ENCODE measurements at regions not wholly inside any gene's neighbourhood (a gene's known extent, or its start where the extent isn't known, plus 50 kb on each side); places are given as distances from the start of the nearest gene placed in this dataset.

GRCh38 chr2:66050392-66050791 lies 384.5 kb upstream of the MEIS1 start:
- no peaks in the 10 kb centered on the region for H3K4me1 Mint-ChIP-seq (ENCODE audit: low read depth)
- DNase-seq, result no peak
- no peaks in the 10 kb centered on the region for H3K27me3 Mint-ChIP-seq
- H3K36me3 Mint-ChIP-seq (ENCODE audit: low read depth), result no peaks in the 10 kb centered on the region
- no peak overlapping the region for H3K27ac Mint-ChIP-seq
- H3K9me3 Mint-ChIP-seq, result no peaks in the 10 kb centered on the region
- no peak overlapping the region for H3K4me3 Mint-ChIP-seq

- no peak for DNase-seq
- no peaks in the 10 kb centered on the region for H3K9me3 Mint-ChIP-seq
- no peak overlapping the region for H3K27ac Mint-ChIP-seq
- H3K4me3 Mint-ChIP-seq, result no peak overlapping the region
- H3K36me3 Mint-ChIP-seq (ENCODE audit: low read depth), result no peaks in the 10 kb centered on the region
- no peaks in the 10 kb centered on the region for H3K27me3 Mint-ChIP-seq
- H3K4me1 Mint-ChIP-seq (ENCODE audit: low read depth), result no peaks in the 10 kb centered on the region
Measured at GRCh38 chr2:66048667-66049066, 386.3 kb upstream of the MEIS1 start.

GRCh38 chr2:66041902-66042657 lies 392.8 kb upstream of the MEIS1 start:
- Mint-ChIP-seq H3K4me1 (ENCODE audit: low read depth) (no peaks in the 10 kb centered on the region), H3K9me3 (peaks cover 3% of the 10 kb centered on the region), H3K27me3 (no peaks in the 10 kb centered on the region), H3K36me3 (ENCODE audit: low read depth) (no peaks in the 10 kb centered on the region), H3K4me3 (no peak overlapping the region), H3K27ac (no peak overlapping the region)
- no peak for DNase-seq

- Mint-ChIP-seq H3K4me3 (no peak overlapping the region), H3K36me3 (ENCODE audit: low read depth) (no peaks in the 10 kb centered on the region), H3K4me1 (ENCODE audit: low read depth) (no peaks in the 10 kb centered on the region), H3K9me3 (no peaks in the 10 kb centered on the region), H3K27ac (no peak overlapping the region), H3K27me3 (no peaks in the 10 kb centered on the region)
- DNase-seq, result no peak
Measured at GRCh38 chr2:66036948-66037347, 398.0 kb upstream of the MEIS1 start.

- no peak overlapping the region for H3K27ac Mint-ChIP-seq
- no peak overlapping the region for H3K4me3 Mint-ChIP-seq
- no peaks in the 10 kb centered on the region for H3K27me3 Mint-ChIP-seq
- H3K9me3 Mint-ChIP-seq, result no peaks in the 10 kb centered on the region
- no peaks in the 10 kb centered on the region for H3K4me1 Mint-ChIP-seq (ENCODE audit: low read depth)
- H3K36me3 Mint-ChIP-seq (ENCODE audit: low read depth), result no peaks in the 10 kb centered on the region
- DNase-seq, result no peak
Measured at GRCh38 chr2:66034467-66034866, 400.5 kb upstream of the MEIS1 start.

- Mint-ChIP-seq H3K4me1 (ENCODE audit: low read depth) (no peaks in the 10 kb centered on the region), H3K9me3 (no peaks in the 10 kb centered on the region), H3K27me3 (no peaks in the 10 kb centered on the region), H3K4me3 (no peak overlapping the region), H3K27ac (no peak overlapping the region), H3K36me3 (ENCODE audit: low read depth) (no peaks in the 10 kb centered on the region)
- DNase-seq, result no peak
Measured at GRCh38 chr2:66032226-66032775, 402.6 kb upstream of the MEIS1 start.

- no peaks in the 10 kb centered on the region for H3K27me3 Mint-ChIP-seq
- no peak overlapping the region for H3K4me3 Mint-ChIP-seq
- H3K36me3 Mint-ChIP-seq (ENCODE audit: low read depth), result no peaks in the 10 kb centered on the region
- no peaks in the 10 kb centered on the region for H3K4me1 Mint-ChIP-seq (ENCODE audit: low read depth)
- H3K9me3 Mint-ChIP-seq, result no peaks in the 10 kb centered on the region
- no peak for DNase-seq
- no peak overlapping the region for H3K27ac Mint-ChIP-seq
Measured at GRCh38 chr2:66031236-66031635, 403.7 kb upstream of the MEIS1 start.

- Mint-ChIP-seq H3K4me1 (ENCODE audit: low read depth) (no peaks in the 10 kb centered on the region), H3K27ac (no peak overlapping the region), H3K36me3 (ENCODE audit: low read depth) (no peaks in the 10 kb centered on the region), H3K9me3 (no peaks in the 10 kb centered on the region), H3K4me3 (no peak overlapping the region), H3K27me3 (no peaks in the 10 kb centered on the region)
- DNase-seq, result no peak
Measured at GRCh38 chr2:66030553-66030952, 404.4 kb upstream of the MEIS1 start.

GRCh38 chr2:66024391-66024790 lies 410.5 kb upstream of the MEIS1 start:
- Mint-ChIP-seq H3K27me3 (no peaks in the 10 kb centered on the region), H3K36me3 (ENCODE audit: low read depth) (no peaks in the 10 kb centered on the region), H3K4me3 (no peak overlapping the region), H3K27ac (no peak overlapping the region), H3K4me1 (ENCODE audit: low read depth) (no peaks in the 10 kb centered on the region), H3K9me3 (no peaks in the 10 kb centered on the region)
- DNase-seq, result no peak

- Mint-ChIP-seq H3K27ac (no peak overlapping the region), H3K4me1 (ENCODE audit: low read depth) (no peaks in the 10 kb centered on the region), H3K27me3 (no peaks in the 10 kb centered on the region), H3K4me3 (no peak overlapping the region), H3K9me3 (no peaks in the 10 kb centered on the region), H3K36me3 (ENCODE audit: low read depth) (no peaks in the 10 kb centered on the region)
- no peak for DNase-seq
Measured at GRCh38 chr2:66021296-66021695, 413.6 kb upstream of the MEIS1 start.

- H3K27me3 Mint-ChIP-seq, result no peaks in the 10 kb centered on the region
- no peaks in the 10 kb centered on the region for H3K4me1 Mint-ChIP-seq (ENCODE audit: low read depth)
- H3K9me3 Mint-ChIP-seq, result no peaks in the 10 kb centered on the region
- H3K36me3 Mint-ChIP-seq (ENCODE audit: low read depth), result no peaks in the 10 kb centered on the region
- no peak for DNase-seq
- H3K4me3 Mint-ChIP-seq, result no peak overlapping the region
- no peak overlapping the region for H3K27ac Mint-ChIP-seq
Measured at GRCh38 chr2:66017763-66018162, 417.2 kb upstream of the MEIS1 start.

- Mint-ChIP-seq H3K4me3 (no peak overlapping the region), H3K27me3 (no peaks in the 10 kb centered on the region), H3K27ac (no peak overlapping the region), H3K9me3 (peaks cover 2% of the 10 kb centered on the region), H3K4me1 (ENCODE audit: low read depth) (no peaks in the 10 kb centered on the region), H3K36me3 (ENCODE audit: low read depth) (no peaks in the 10 kb centered on the region)
- DNase-seq, result no peak
Measured at GRCh38 chr2:66014450-66014849, 420.5 kb upstream of the MEIS1 start.

GRCh38 chr2:66013456-66013855 lies 421.5 kb upstream of the MEIS1 start:
- DNase-seq, result no peak
- Mint-ChIP-seq H3K27me3 (no peaks in the 10 kb centered on the region), H3K9me3 (peaks cover 2% of the 10 kb centered on the region), H3K36me3 (ENCODE audit: low read depth) (no peaks in the 10 kb centered on the region), H3K27ac (no peak overlapping the region), H3K4me3 (no peak overlapping the region), H3K4me1 (ENCODE audit: low read depth) (no peaks in the 10 kb centered on the region)

- Mint-ChIP-seq H3K27me3 (no peaks in the 10 kb centered on the region), H3K4me1 (ENCODE audit: low read depth) (no peaks in the 10 kb centered on the region), H3K9me3 (no peaks in the 10 kb centered on the region), H3K27ac (no peak overlapping the region), H3K36me3 (ENCODE audit: low read depth) (no peaks in the 10 kb centered on the region), H3K4me3 (no peak overlapping the region)
- DNase-seq, result no peak
Measured at GRCh38 chr2:66003931-66004330, 431.0 kb upstream of the MEIS1 start.

GRCh38 chr2:66001538-66001937 lies 433.4 kb upstream of the MEIS1 start:
- Mint-ChIP-seq H3K4me1 (ENCODE audit: low read depth) (no peaks in the 10 kb centered on the region), H3K9me3 (no peaks in the 10 kb centered on the region), H3K27ac (no peak overlapping the region), H3K36me3 (ENCODE audit: low read depth) (no peaks in the 10 kb centered on the region), H3K27me3 (no peaks in the 10 kb centered on the region), H3K4me3 (no peak overlapping the region)
- DNase-seq, result no peak

GRCh38 chr2:66000901-66001300 lies 434.0 kb upstream of the MEIS1 start:
- H3K4me1 Mint-ChIP-seq (ENCODE audit: low read depth), result no peaks in the 10 kb centered on the region

More at GRCh38 chr2:66000901-66001300, 434.0 kb upstream of the MEIS1 start:
- Mint-ChIP-seq H3K4me3 (no peak overlapping the region), H3K27me3 (no peaks in the 10 kb centered on the region), H3K27ac (no peak overlapping the region), H3K36me3 (ENCODE audit: low read depth) (no peaks in the 10 kb centered on the region), H3K9me3 (no peaks in the 10 kb centered on the region)
- DNase-seq, result no peak

All from activated T-cell treated with anti-CD3 and anti-CD28 coated beads, Interleukin-2, amount 50 U/mL, for 24 hours (primary cell).